CD4-positive, alpha-beta memory T cell (primary cell): ENCODE measurements at regions not wholly inside any gene's neighbourhood (a gene's known extent, or its start where the extent isn't known, plus 50 kb on each side); places are given as distances from the start of the nearest gene placed in this dataset.
A peak's percentile ranks its signal among the peaks of the same experiment; 100 is the strongest.
"Not testable (repeated sequence)": the region's sequence is repeated elsewhere in the genome, so short reads cannot be mapped to it uniquely, and the experiment has no call there.

Source experiments
- CTCF ChIA-PET: fragments of 350-600 bp; sonication (Branson Sonifier 250); formaldehyde crosslinking; loops from one replicate; lab custom pipeline; 2021; ENCODE audit warnings: inconsistent platforms; ENCODE audit not compliant: partially characterized antibody; lab: Charles Lee
- POLR2A ChIA-PET: fragments of 350-600 bp; sonication (Branson Sonifier 250); formaldehyde crosslinking; loops from one replicate; lab custom pipeline; 2021; ENCODE audit not compliant: partially characterized antibody; lab: Charles Lee
- DNase-seq, 5 donors: peaks; one replicate each; pipeline versions ENCODE4 v3.0.0 to v3.0.0-alpha.2; 2020 to 2022; ENCODE audit warnings: mixed read lengths in 1 of 5
- H3K27ac ChIP-seq: one replicate; pipeline ENCODE4 v1.7.0; 2013; ENCODE audit warnings: low read depth, low read length
- H3K27me3 ChIP-seq: 2 replicates; pipeline ENCODE4 v1.7.0; 2013; ENCODE audit warnings: mild to moderate bottlenecking, low read length, moderate library complexity; ENCODE audit not compliant: insufficient read depth
- H3K36me3 ChIP-seq: 2 replicates; pipeline ENCODE4 v1.7.0; 2013; ENCODE audit warnings: mild to moderate bottlenecking, low read length, moderate library complexity; ENCODE audit not compliant: insufficient read depth
- H3K4me1 ChIP-seq: 2 replicates; pipeline ENCODE4 v1.7.0; 2013; ENCODE audit warnings: mild to moderate bottlenecking, low read length, moderate library complexity; ENCODE audit not compliant: insufficient read depth
- H3K4me3 ChIP-seq, 2 donors: one replicate each; pipeline ENCODE4 v1.7.0; 2013; ENCODE audit warnings: low read length in 2 of 2, mild to moderate bottlenecking in 1 of 2
- H3K9me3 ChIP-seq, 2 donors: one replicate each; pipeline ENCODE4 v1.7.0; 2013; ENCODE audit warnings: low read length in 2 of 2, control low read depth in 1 of 2; ENCODE audit not compliant: control insufficient read depth in 1 of 2
- H3K27ac Mint-ChIP-seq, 7 donors: one replicate each; pipeline ENCODE4 v1.8.0; 2020 to 2021; ENCODE audit warnings: mixed read lengths in 7 of 7, mild to moderate bottlenecking in 6 of 7, inconsistent platforms in 3 of 7, moderate library complexity in 3 of 7
- H3K27me3 Mint-ChIP-seq, 2 donors: one replicate each; pipeline ENCODE4 v1.8.0; 2020 to 2021; ENCODE audit warnings: mixed read lengths in 2 of 2
- H3K36me3 Mint-ChIP-seq, 2 donors: one replicate each; pipeline ENCODE4 v1.8.0; 2020 to 2021; ENCODE audit warnings: mixed read lengths in 2 of 2, inconsistent platforms in 1 of 2, mild to moderate bottlenecking in 1 of 2
- H3K4me1 Mint-ChIP-seq, 4 donors: one replicate each; pipeline ENCODE4 v1.8.0; 2020 to 2021; ENCODE audit warnings: mixed read lengths in 4 of 4, mild to moderate bottlenecking in 1 of 4
- H3K4me3 Mint-ChIP-seq, 8 donors: one replicate each; pipeline ENCODE4 v1.8.0; 2020 to 2021; ENCODE audit warnings: mixed read lengths in 8 of 8, mild to moderate bottlenecking in 7 of 8, moderate library complexity in 6 of 8, inconsistent platforms in 3 of 8
- H3K9me3 Mint-ChIP-seq, 8 donors: one replicate each; pipeline ENCODE4 v1.8.0; 2020 to 2021; ENCODE audit warnings: mixed read lengths in 8 of 8, mild to moderate bottlenecking in 5 of 8, inconsistent platforms in 3 of 8, moderate library complexity in 1 of 8
- intact Hi-C: fragments of 100-400 bp; cut with micrococcal nuclease; formaldehyde crosslinking; loops from one replicate; pipeline ENCODE4 v1.15.1; 2023

- H3K27ac ChIP-seq = no peak overlapping the region
- intact Hi-C loops = no loop called here
Observed at GRCh38 chr20:28562510-28562898, 2695.0 kb upstream of the DEFB115 start.

GRCh38 chr20:28562899-28563521 lies 2694.5 kb upstream of the DEFB115 start:
- Mint-ChIP-seq H3K9me3 (peaks cover 16 to 64% (median 45%) of the 10 kb centered on the region in 8 donors), H3K36me3 (peaks cover 25 to 26% of the 10 kb centered on the region in 2 donors)
- intact Hi-C loops, H3K27ac Mint-ChIP-seq, H3K27me3 ChIP-seq, H3K27ac ChIP-seq, H3K4me1 Mint-ChIP-seq, H3K4me3 ChIP-seq, H3K4me1 ChIP-seq, H3K36me3 ChIP-seq, H3K27me3 Mint-ChIP-seq, DNase-seq, H3K9me3 ChIP-seq, H3K4me3 Mint-ChIP-seq, POLR2A ChIA-PET, CTCF ChIA-PET: not testable (repeated sequence)

More at GRCh38 chr20:28562510-28562898, 2695.0 kb upstream of the DEFB115 start:
- ChIA-PET CTCF (no interaction called here), POLR2A (no interaction called here)
- H3K4me3 ChIP-seq = no peak overlapping the region
- Mint-ChIP-seq H3K27me3 (no peaks in the 10 kb centered on the region), H3K4me1 (no peaks in the 10 kb centered on the region), H3K36me3 (peaks cover 25 to 26% of the 10 kb centered on the region in 2 donors), H3K27ac (peak overlapping the region in 1 of 7 donors; percentile 4), H3K9me3 (peaks cover 17 to 62% (median 43%) of the 10 kb centered on the region in 8 donors), H3K4me3 (no peak overlapping the region)
- DNase-seq = no peak
- H3K36me3 ChIP-seq = no peaks in the 10 kb centered on the region
- H3K4me1 ChIP-seq = no peaks in the 10 kb centered on the region
- H3K27me3 ChIP-seq = no peaks in the 10 kb centered on the region
- peaks cover 0 to 4% of the 10 kb centered on the region in 2 donors for H3K9me3 ChIP-seq

- H3K4me3 ChIP-seq, intact Hi-C loops, H3K27me3 Mint-ChIP-seq, H3K4me1 Mint-ChIP-seq, H3K9me3 ChIP-seq, H3K27ac ChIP-seq, H3K36me3 ChIP-seq, DNase-seq, CTCF ChIA-PET, POLR2A ChIA-PET, H3K4me3 Mint-ChIP-seq, H3K27ac Mint-ChIP-seq, H3K4me1 ChIP-seq, H3K27me3 ChIP-seq: not testable (repeated sequence)
- Mint-ChIP-seq H3K36me3 (peaks cover 25 to 26% of the 10 kb centered on the region in 2 donors), H3K9me3 (peaks cover 13 to 56% (median 41%) of the 10 kb centered on the region in 8 donors)
Observed at GRCh38 chr20:28564024-28564423, 2693.4 kb upstream of the DEFB115 start.

GRCh38 chr20:28564688-28565463 lies 2692.6 kb upstream of the DEFB115 start:
- H3K27me3 ChIP-seq, intact Hi-C loops, H3K4me3 ChIP-seq, POLR2A ChIA-PET, H3K4me1 ChIP-seq, H3K9me3 ChIP-seq, H3K36me3 ChIP-seq, DNase-seq, H3K4me1 Mint-ChIP-seq, H3K4me3 Mint-ChIP-seq, CTCF ChIA-PET, H3K27ac ChIP-seq, H3K27me3 Mint-ChIP-seq: not testable (repeated sequence)
- Mint-ChIP-seq H3K9me3 (peaks cover 10 to 53% (median 41%) of the 10 kb centered on the region in 8 donors), H3K36me3 (peaks cover 25 to 26% of the 10 kb centered on the region in 2 donors), H3K27ac (peak overlapping the region in 1 of 7 donors; percentile 69)

GRCh38 chr20:28575991-28576390 lies 2681.5 kb upstream of the DEFB115 start:
- H3K4me3 ChIP-seq, CTCF ChIA-PET, intact Hi-C loops, H3K27me3 Mint-ChIP-seq, H3K27ac Mint-ChIP-seq, DNase-seq, H3K27ac ChIP-seq, H3K4me1 Mint-ChIP-seq, H3K27me3 ChIP-seq, H3K9me3 ChIP-seq, POLR2A ChIA-PET, H3K36me3 ChIP-seq, H3K4me1 ChIP-seq, H3K4me3 Mint-ChIP-seq: not testable (repeated sequence)
- Mint-ChIP-seq H3K36me3 (peaks cover 22 to 43% of the 10 kb centered on the region in 2 donors), H3K9me3 (peaks cover 0 to 55% (median 35%) of the 10 kb centered on the region in 8 donors)

GRCh38 chr20:28591680-28592079 lies 2665.8 kb upstream of the DEFB115 start:
- DNase-seq, H3K4me3 ChIP-seq, H3K27ac ChIP-seq, H3K9me3 Mint-ChIP-seq, POLR2A ChIA-PET, H3K4me1 ChIP-seq, H3K36me3 ChIP-seq, H3K27me3 ChIP-seq, intact Hi-C loops, H3K27ac Mint-ChIP-seq, H3K27me3 Mint-ChIP-seq, H3K9me3 ChIP-seq, H3K4me3 Mint-ChIP-seq: not testable (repeated sequence)
- H3K4me1 Mint-ChIP-seq = peaks cover 8 to 15% (median 12%) of the 10 kb centered on the region in 4 donors
- H3K36me3 Mint-ChIP-seq = peaks cover 21 to 26% of the 10 kb centered on the region in 2 donors
- CTCF ChIA-PET = interaction anchor here (2.2 kb wide), 1 partner anchor 11 kb away, joined by 6 read pairs; no protein-coding TSS in a partner anchor

GRCh38 chr20:28593383-28593782 lies 2664.1 kb upstream of the DEFB115 start:
- POLR2A ChIA-PET, H3K36me3 ChIP-seq, CTCF ChIA-PET, H3K4me3 ChIP-seq, H3K27me3 ChIP-seq, H3K9me3 Mint-ChIP-seq, H3K27ac ChIP-seq, H3K4me1 ChIP-seq, intact Hi-C loops, H3K27me3 Mint-ChIP-seq, H3K9me3 ChIP-seq, DNase-seq, H3K27ac Mint-ChIP-seq: not testable (repeated sequence)
- Mint-ChIP-seq H3K4me3 (peak overlapping the region in 1 of 8 donors; percentile 35), H3K4me1 (peaks cover 17 to 31% (median 21%) of the 10 kb centered on the region in 4 donors), H3K36me3 (peaks cover 30 to 31% of the 10 kb centered on the region in 2 donors)
